BE2C (cell line): ENCODE measurements at regions not wholly inside any gene's neighbourhood (a gene's known extent, or its start where the extent isn't known, plus 50 kb on each side); places are given as distances from the start of the nearest gene placed in this dataset.
"Not testable (repeated sequence)": the region's sequence is repeated elsewhere in the genome, so short reads cannot be mapped to it uniquely, and the experiment has no call there.

Experiments used
- DNase-seq: peaks from one replicate; pipeline ENCODE4 v3.0.0-alpha.2; 2020
- H3K27me3 ChIP-seq: fragments of 250-450 bp; sonication (Bioruptor Pico); 2 replicates; pipeline ENCODE4 v1.5.1; 2020; ENCODE audit warnings: mild to moderate bottlenecking
- H3K36me3 ChIP-seq: fragments of 250-450 bp; sonication (Bioruptor Pico); 2 replicates; pipeline ENCODE4 v1.5.1; 2020; ENCODE audit warnings: mild to moderate bottlenecking
- H3K4me1 ChIP-seq: fragments of 250-450 bp; sonication (Bioruptor Pico); 2 replicates; pipeline ENCODE4 v1.5.1; 2020
- H3K4me3 ChIP-seq: 2 replicates; pipeline ENCODE4 v1.5.1; 2011; ENCODE audit warnings: low read depth, low read length
- H3K9me3 ChIP-seq: fragments of 250-450 bp; sonication (Bioruptor Pico); 2 replicates; pipeline ENCODE4 v1.5.1; 2020
- CTCF ChIP-seq: IDR thresholded peaks from 2 replicates; pipeline ENCODE4 v1.5.1; 2012; ENCODE audit warnings: mild to moderate bottlenecking, low read depth, low read length

GRCh38 chr14:101628471-101628966 lies 67.2 kb downstream of the DIO3 start:
- peak; percentile 86 for DNase-seq
- Histone ChIP-seq H3K4me1 (no peaks in the 10 kb centered on the region; the same call in 1 of the 2 replicates), H3K9me3 (no peaks in the 10 kb centered on the region), H3K4me3 (peak overlapping the region; percentile 38), H3K27me3 (no peaks in the 10 kb centered on the region), H3K36me3 (no peaks in the 10 kb centered on the region)
- TF ChIP-seq CTCF = peak; percentile 77

GRCh38 chr14:101628975-101629374 lies 67.7 kb downstream of the DIO3 start:
- H3K36me3 ChIP-seq = no peaks in the 10 kb centered on the region
- no peaks in the 10 kb centered on the region for H3K27me3 ChIP-seq
- H3K9me3 ChIP-seq = no peaks in the 10 kb centered on the region
- H3K4me3 ChIP-seq = peak overlapping the region; percentile 38
- no peak for DNase-seq
- no peaks in the 10 kb centered on the region; the same call in 1 of the 2 replicates for H3K4me1 ChIP-seq
- TF ChIP-seq CTCF = no peak

- DNase-seq = peak; percentile 16
- Histone ChIP-seq H3K4me3 (no peak overlapping the region), H3K4me1 (no peaks in the 10 kb centered on the region; the same call in 1 of the 2 replicates), H3K27me3 (no peaks in the 10 kb centered on the region), H3K9me3 (no peaks in the 10 kb centered on the region), H3K36me3 (no peaks in the 10 kb centered on the region)
- TF ChIP-seq CTCF = no peak
Observed at GRCh38 chr14:101630056-101630965, 69.0 kb downstream of the DIO3 start.

- Histone ChIP-seq H3K27me3 (no peaks in the 10 kb centered on the region), H3K4me3 (no peak overlapping the region), H3K36me3 (no peaks in the 10 kb centered on the region), H3K4me1 (no peaks in the 10 kb centered on the region; the same call in 1 of the 2 replicates), H3K9me3 (no peaks in the 10 kb centered on the region)
- no peak for TF ChIP-seq CTCF
- no peak for DNase-seq
Observed at GRCh38 chr14:101631199-101631598, 69.9 kb downstream of the DIO3 start.

GRCh38 chr14:101631970-101632369 lies 70.7 kb downstream of the DIO3 start:
- not testable (repeated sequence) for H3K27me3 ChIP-seq, H3K9me3 ChIP-seq, H3K4me3 ChIP-seq, DNase-seq, H3K36me3 ChIP-seq, H3K4me1 ChIP-seq

GRCh38 chr14:101632520-101632919 lies 71.2 kb downstream of the DIO3 start:
- H3K36me3 ChIP-seq = no peaks in the 10 kb centered on the region
- H3K4me1 ChIP-seq = no peaks in the 10 kb centered on the region; the same call in 1 of the 2 replicates
- TF ChIP-seq CTCF = no peak
- H3K9me3 ChIP-seq = no peaks in the 10 kb centered on the region
- H3K4me3 ChIP-seq = no peak overlapping the region
- H3K27me3 ChIP-seq = no peaks in the 10 kb centered on the region
- no peak for DNase-seq
